HCT116 (cell line): ENCODE measurements at regions not wholly inside any gene's neighbourhood (a gene's known extent, or its start where the extent isn't known, plus 50 kb on each side); places are given as distances from the start of the nearest gene placed in this dataset.

ENCODE experiments used
- ATAC-seq: fragments of 200-7000 bp; cut with Tn5 transposase; 2 replicates; pipeline ENCODE4 v1.9.1; 2020; ENCODE audit warnings: mild to moderate bottlenecking, moderate library complexity
- BruUV-seq: library from RNA; stranded (reverse); fragments of 400-500 nt; replicated peaks from 2 replicates; lab custom pipeline; 2021; lab: Mats Ljungman, UMichigan
- CTCF ChIA-PET: fragments of 300-600 bp; sonication (Branson Sonifier 250); formaldehyde crosslinking; loops from one replicate; lab custom pipeline; 2021; ENCODE audit warnings: antibody characterized with exemption; lab: Charles Lee
- POLR2A ChIA-PET: fragments of 300-600, 350-600 bp; sonication (Branson Sonifier 250); formaldehyde crosslinking; loops from one replicate; lab custom pipeline; 2021; ENCODE audit warnings: antibody characterized with exemption; lab: Charles Lee
- RAD21 ChIA-PET, 2 experiments: fragments of 300-600 bp; sonication (Branson Sonifier 250); formaldehyde crosslinking; loops; one replicate each; lab custom pipeline; 2023; ENCODE audit warnings: low total read pairs in 2 of 2; ENCODE audit not compliant: uncharacterized antibody in 2 of 2, unreplicated experiment in 2 of 2, low non-redundant PET in 1 of 2; lab: Charles Lee
- DNase-seq: peaks from one replicate; pipeline ENCODE4 v3.0.0-alpha.2; 2010; ENCODE audit warnings: low read depth, low spot score
- H2AFZ ChIP-seq: fragments of 200-600 bp; shearing (Covaris generic), sonication (generic); 2 replicates; pipeline ENCODE4 v1.6.1; 2017; ENCODE audit warnings: low read depth, mixed run types, mixed read lengths, antibody characterized with exemption, low read length; ENCODE audit not compliant: poor library complexity, severe bottlenecking
- H3K27ac ChIP-seq: 2 replicates; pipeline ENCODE4 v1.5.1; 2012; ENCODE audit warnings: low read depth, low read length
- H3K27me3 ChIP-seq: fragments of 200-600 bp; sonication (generic); 2 replicates; pipeline ENCODE4 v1.6.1; 2016; ENCODE audit warnings: mixed run types, low read length, mixed read lengths; ENCODE audit not compliant: insufficient read depth
- H3K36me3 ChIP-seq, 2 experiments: fragments of 200-500 bp in 1 of 2; fragments of 200-600 bp in 1 of 2; sonication (Bioruptor generic) in 1 of 2; sonication (generic) in 1 of 2; 2 replicates each; pipeline versions ENCODE4 v1.5.1 to v1.6.1; 2014 to 2016; ENCODE audit warnings: low read length in 2 of 2, inconsistent platforms in 1 of 2, mixed read lengths in 1 of 2, mixed run types in 1 of 2; ENCODE audit not compliant: insufficient read depth in 2 of 2, control insufficient read depth in 1 of 2
- H3K4me1 ChIP-seq, 2 experiments: fragments of 200-600 bp in 1 of 2; sonication (generic) in 1 of 2; 2 replicates each; pipeline versions ENCODE4 v1.5.1 to v1.6.1; 2012 to 2017; ENCODE audit warnings: low read length in 2 of 2, inconsistent platforms in 1 of 2, mild to moderate bottlenecking in 1 of 2, mixed read lengths in 1 of 2, mixed run types in 1 of 2, moderate library complexity in 1 of 2; ENCODE audit not compliant: insufficient read depth in 2 of 2, control insufficient read depth in 1 of 2
- H3K4me2 ChIP-seq: fragments of 200-600 bp; sonication (generic); 2 replicates; pipeline ENCODE4 v1.6.1; 2017; ENCODE audit warnings: mixed run types, low read length, mixed read lengths
- H3K4me3 ChIP-seq, 2 experiments: fragments of 200-600 bp in 1 of 2; sonication (generic) in 1 of 2; replicated peaks in 1 of 2; 2 replicates each; pipeline ENCODE4 v1.5.1; 2011 to 2016; ENCODE audit warnings: low read length in 2 of 2, control low read depth in 1 of 2, low read depth in 1 of 2, mild to moderate bottlenecking in 1 of 2, mixed read lengths in 1 of 2, mixed run types in 1 of 2
- H3K79me2 ChIP-seq: fragments of 200-600 bp; sonication (generic); 2 replicates; pipeline ENCODE4 v1.6.1; 2017; ENCODE audit warnings: mild to moderate bottlenecking, mixed run types, low read length, moderate library complexity, mixed read lengths; ENCODE audit not compliant: insufficient read depth
- H3K9ac ChIP-seq: fragments of 200-600 bp; sonication (generic); 2 replicates; pipeline ENCODE4 v1.6.1; 2016; ENCODE audit warnings: low read length, mixed read lengths
- H3K9me2 ChIP-seq: fragments of 200-600 bp; sonication (generic), shearing (Covaris generic); 2 replicates; pipeline ENCODE4 v1.6.1; 2017; ENCODE audit warnings: mixed run types, mild to moderate bottlenecking, moderate library complexity; ENCODE audit not compliant: insufficient read depth
- H3K9me3 ChIP-seq, 2 experiments: fragments of 200-500 bp in 1 of 2; fragments of 200-600 bp in 1 of 2; sonication (Bioruptor generic) in 1 of 2; sonication (generic) in 1 of 2; 2 replicates each; pipeline ENCODE4 v1.6.1; 2014 to 2017; ENCODE audit warnings: low read length in 2 of 2, mixed read lengths in 2 of 2, inconsistent platforms in 1 of 2, low read depth in 1 of 2, mild to moderate bottlenecking in 1 of 2, mixed run types in 1 of 2, moderate library complexity in 1 of 2; ENCODE audit not compliant: control insufficient read depth in 1 of 2, insufficient read depth in 1 of 2
- H4K20me1 ChIP-seq: fragments of 200-600 bp; sonication (generic), shearing (Covaris generic); 2 replicates; pipeline ENCODE4 v1.6.1; 2017; ENCODE audit warnings: mixed run types, mild to moderate bottlenecking, moderate library complexity; ENCODE audit not compliant: insufficient read depth
- CBX3 ChIP-seq: IDR thresholded peaks from 2 replicates; pipeline ENCODE4 v1.6.1; 2012; ENCODE audit warnings: low read depth
- ELF1 ChIP-seq: IDR thresholded peaks from 2 replicates; pipeline ENCODE4 v1.6.1; 2012; ENCODE audit warnings: low read depth, borderline replicate concordance
- JUND ChIP-seq: IDR thresholded peaks from 2 replicates; pipeline ENCODE4 v1.6.1; 2012
- POLR2A ChIP-seq: IDR thresholded peaks from 2 replicates; pipeline ENCODE4 v1.7.0; 2011; ENCODE audit warnings: borderline replicate concordance; ENCODE audit not compliant: insufficient read depth, insufficient read length; ENCODE audit errors: extremely low read depth
- SIN3A ChIP-seq: IDR thresholded peaks from 2 replicates; pipeline ENCODE4 v1.6.1; 2012; ENCODE audit warnings: low read depth
- SP1 ChIP-seq: IDR thresholded peaks from 2 replicates; pipeline ENCODE4 v1.6.1; 2012; ENCODE audit warnings: low read depth
- SRF ChIP-seq: IDR thresholded peaks from 2 replicates; pipeline ENCODE4 v1.6.1; 2012; ENCODE audit warnings: low read depth
- TCF7L2 ChIP-seq: IDR thresholded peaks from 2 replicates; pipeline ENCODE4 v1.7.0; 2011; ENCODE audit warnings: borderline replicate concordance, inconsistent platforms; ENCODE audit not compliant: insufficient read depth, insufficient read length; ENCODE audit errors: extremely low read depth
- YY1 ChIP-seq: IDR thresholded peaks from 2 replicates; pipeline ENCODE4 v1.6.1; 2011; ENCODE audit warnings: low read length, low read depth, moderate library complexity, mild to moderate bottlenecking; ENCODE audit not compliant: insufficient replicate concordance; ENCODE audit errors: extremely low read depth
- ZFX ChIP-seq: fragments of 450-650 bp; IDR thresholded peaks from 2 replicates; pipeline ENCODE4 v1.6.1; 2017
- ZNF274 ChIP-seq: fragments of 200-500 bp; sonication (Bioruptor generic); IDR thresholded peaks from 2 replicates; pipeline ENCODE4 v1.6.1; 2014; ENCODE audit warnings: mild to moderate bottlenecking, low read depth, low read length, inconsistent platforms
- intact Hi-C: fragments of 100-400 bp; cut with micrococcal nuclease; formaldehyde crosslinking; loops from 2 replicates; pipeline ENCODE4 v1.10.0; 2022
- TF ChIP-seq, protein P1 (sequence below), 3 experiments: fragments of 200-600 bp in 1 of 3; sonication (generic) in 1 of 3; IDR thresholded peaks in 2 of 3; conservative IDR thresholded peaks in 1 of 3; 2 replicates each; pipeline ENCODE4 v1.5.1; 2012 to 2017; ENCODE audit warnings: low read depth in 2 of 3, low read length in 2 of 3, antibody characterized with exemption in 1 of 3, borderline replicate concordance in 1 of 3, control low read depth in 1 of 3, mild to moderate bottlenecking in 1 of 3, mixed read lengths in 1 of 3, mixed run types in 1 of 3, moderate library complexity in 1 of 3; ENCODE audit not compliant: insufficient read depth in 1 of 3
- TF ChIP-seq, protein P2 (sequence below): IDR thresholded peaks from 2 replicates; pipeline ENCODE4 v1.6.1; 2012; ENCODE audit warnings: low read depth
- TF ChIP-seq, protein P3 (sequence below): IDR thresholded peaks from 2 replicates; pipeline ENCODE4 v1.6.1; 2011; ENCODE audit warnings: mild to moderate bottlenecking, low read length, moderate library complexity; ENCODE audit not compliant: insufficient replicate concordance; ENCODE audit errors: extremely low read depth

DNA sequence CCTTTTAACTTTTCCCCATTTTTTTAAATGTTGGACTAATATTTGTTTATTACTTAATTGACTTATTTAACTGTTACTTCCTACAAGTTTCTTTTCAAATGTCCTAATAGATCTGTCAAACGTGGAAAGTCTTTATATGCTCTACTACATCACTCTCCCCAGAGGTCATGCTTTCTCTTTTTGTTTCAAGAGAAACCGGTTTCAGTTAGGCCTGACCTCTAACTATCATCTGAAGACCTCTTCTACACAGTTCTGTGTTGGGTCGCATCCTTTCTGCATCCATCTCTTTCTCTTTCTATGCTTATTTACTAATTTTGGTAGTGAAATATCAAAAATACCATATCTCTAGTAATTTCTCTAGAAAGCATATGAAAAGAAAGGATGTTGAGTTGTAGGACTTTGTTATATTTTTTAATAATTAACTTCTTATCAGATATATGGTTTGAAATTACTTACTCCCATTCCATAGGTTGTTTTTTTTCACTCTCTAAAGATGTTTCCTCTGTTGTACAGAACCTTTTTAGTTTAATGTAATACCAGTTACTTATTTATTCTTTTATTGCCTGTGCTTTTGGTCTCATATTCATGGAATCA lies 781.2 kb upstream of the ARPP21 start:
- Histone ChIP-seq H3K79me2 (no peaks in the 10 kb centered on the region), H3K27ac (no peak overlapping the region), H3K36me3 (no peaks in the 10 kb centered on the region), H3K9ac (no peak overlapping the region), H4K20me1 (no peaks in the 10 kb centered on the region), H3K4me2 (no peak overlapping the region), H3K9me3 (peaks cover 0 to 20% of the 10 kb centered on the region in 2 experiments; a peak in 3 of 4 replicates), H3K4me1 (no peaks in the 10 kb centered on the region), H3K27me3 (no peaks in the 10 kb centered on the region), H3K4me3 (no peak overlapping the region), H3K9me2 (no peaks in the 10 kb centered on the region), H2AFZ (no peak overlapping the region)
- intact Hi-C loops = no loop called here
- DNase-seq (no peak), ATAC-seq (no peak)
- TF ChIP-seq SRF = no peak
- no peak for TF ChIP-seq ZFX
- TF ChIP-seq, protein P1, sequence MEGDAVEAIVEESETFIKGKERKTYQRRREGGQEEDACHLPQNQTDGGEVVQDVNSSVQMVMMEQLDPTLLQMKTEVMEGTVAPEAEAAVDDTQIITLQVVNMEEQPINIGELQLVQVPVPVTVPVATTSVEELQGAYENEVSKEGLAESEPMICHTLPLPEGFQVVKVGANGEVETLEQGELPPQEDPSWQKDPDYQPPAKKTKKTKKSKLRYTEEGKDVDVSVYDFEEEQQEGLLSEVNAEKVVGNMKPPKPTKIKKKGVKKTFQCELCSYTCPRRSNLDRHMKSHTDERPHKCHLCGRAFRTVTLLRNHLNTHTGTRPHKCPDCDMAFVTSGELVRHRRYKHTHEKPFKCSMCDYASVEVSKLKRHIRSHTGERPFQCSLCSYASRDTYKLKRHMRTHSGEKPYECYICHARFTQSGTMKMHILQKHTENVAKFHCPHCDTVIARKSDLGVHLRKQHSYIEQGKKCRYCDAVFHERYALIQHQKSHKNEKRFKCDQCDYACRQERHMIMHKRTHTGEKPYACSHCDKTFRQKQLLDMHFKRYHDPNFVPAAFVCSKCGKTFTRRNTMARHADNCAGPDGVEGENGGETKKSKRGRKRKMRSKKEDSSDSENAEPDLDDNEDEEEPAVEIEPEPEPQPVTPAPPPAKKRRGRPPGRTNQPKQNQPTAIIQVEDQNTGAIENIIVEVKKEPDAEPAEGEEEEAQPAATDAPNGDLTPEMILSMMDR (IDR thresholded peaks at IDR 0.05 in 2 of 3, conservative IDR thresholded peaks at IDR 0.05 in 1 of 3; ENCODE audit: borderline replicate concordance in 1 of 3, insufficient read depth in 1 of 3, low read depth in 2 of 3, low read length in 2 of 3) = no peak
- no peak for TF ChIP-seq JUND
- no peak for TF ChIP-seq ELF1
- TF ChIP-seq CBX3 = no peak
- no peak for TF ChIP-seq ZNF274
- no peak for TF ChIP-seq YY1
- no TSS peak for BruUV-seq
- ChIA-PET CTCF (no interaction called here), POLR2A (no interaction called here), RAD21 (no interaction called here)

DNA sequence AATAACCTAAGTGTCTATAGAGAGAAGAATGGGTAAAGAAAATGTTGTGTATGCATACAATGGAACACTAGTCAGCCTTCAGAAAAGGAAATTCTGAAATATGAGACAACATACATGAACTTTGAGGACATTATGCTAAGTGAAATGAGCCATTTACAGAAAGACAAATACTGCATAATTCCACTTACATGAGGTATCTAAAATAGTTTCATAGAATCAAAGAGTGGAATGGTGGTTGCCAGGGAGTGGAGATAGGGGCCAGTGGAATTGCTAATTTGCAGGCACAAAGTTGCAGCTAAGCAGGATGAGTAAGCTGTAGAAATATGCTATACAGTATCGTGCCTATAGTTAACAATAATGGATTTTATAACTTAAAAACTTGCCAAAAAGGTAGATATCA lies 779.6 kb upstream of the ARPP21 start:
- Histone ChIP-seq H4K20me1 (no peaks in the 10 kb centered on the region), H2AFZ (no peak overlapping the region), H3K4me1 (no peaks in the 10 kb centered on the region), H3K4me3 (no peak overlapping the region), H3K9ac (no peak overlapping the region), H3K4me2 (no peak overlapping the region), H3K79me2 (no peaks in the 10 kb centered on the region), H3K9me3 (peaks cover 0 to 20% of the 10 kb centered on the region in 2 experiments; a peak in 3 of 4 replicates), H3K27ac (no peak overlapping the region), H3K36me3 (no peaks in the 10 kb centered on the region), H3K9me2 (no peaks in the 10 kb centered on the region), H3K27me3 (no peaks in the 10 kb centered on the region)
- ChIA-PET POLR2A (no interaction called here), RAD21 (no interaction called here), CTCF (no interaction called here)
- no peak for ATAC-seq
- BruUV-seq = no TSS peak
- no peak for DNase-seq
- intact Hi-C loops = no loop called here
- TF ChIP-seq TCF7L2 = no peak
- TF ChIP-seq SP1 = no peak
- TF ChIP-seq POLR2A = no peak
- TF ChIP-seq SIN3A = no peak
- TF ChIP-seq, protein P2, sequence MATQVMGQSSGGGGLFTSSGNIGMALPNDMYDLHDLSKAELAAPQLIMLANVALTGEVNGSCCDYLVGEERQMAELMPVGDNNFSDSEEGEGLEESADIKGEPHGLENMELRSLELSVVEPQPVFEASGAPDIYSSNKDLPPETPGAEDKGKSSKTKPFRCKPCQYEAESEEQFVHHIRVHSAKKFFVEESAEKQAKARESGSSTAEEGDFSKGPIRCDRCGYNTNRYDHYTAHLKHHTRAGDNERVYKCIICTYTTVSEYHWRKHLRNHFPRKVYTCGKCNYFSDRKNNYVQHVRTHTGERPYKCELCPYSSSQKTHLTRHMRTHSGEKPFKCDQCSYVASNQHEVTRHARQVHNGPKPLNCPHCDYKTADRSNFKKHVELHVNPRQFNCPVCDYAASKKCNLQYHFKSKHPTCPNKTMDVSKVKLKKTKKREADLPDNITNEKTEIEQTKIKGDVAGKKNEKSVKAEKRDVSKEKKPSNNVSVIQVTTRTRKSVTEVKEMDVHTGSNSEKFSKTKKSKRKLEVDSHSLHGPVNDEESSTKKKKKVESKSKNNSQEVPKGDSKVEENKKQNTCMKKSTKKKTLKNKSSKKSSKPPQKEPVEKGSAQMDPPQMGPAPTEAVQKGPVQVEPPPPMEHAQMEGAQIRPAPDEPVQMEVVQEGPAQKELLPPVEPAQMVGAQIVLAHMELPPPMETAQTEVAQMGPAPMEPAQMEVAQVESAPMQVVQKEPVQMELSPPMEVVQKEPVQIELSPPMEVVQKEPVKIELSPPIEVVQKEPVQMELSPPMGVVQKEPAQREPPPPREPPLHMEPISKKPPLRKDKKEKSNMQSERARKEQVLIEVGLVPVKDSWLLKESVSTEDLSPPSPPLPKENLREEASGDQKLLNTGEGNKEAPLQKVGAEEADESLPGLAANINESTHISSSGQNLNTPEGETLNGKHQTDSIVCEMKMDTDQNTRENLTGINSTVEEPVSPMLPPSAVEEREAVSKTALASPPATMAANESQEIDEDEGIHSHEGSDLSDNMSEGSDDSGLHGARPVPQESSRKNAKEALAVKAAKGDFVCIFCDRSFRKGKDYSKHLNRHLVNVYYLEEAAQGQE = no peak
- TF ChIP-seq SRF = no peak
- TF ChIP-seq, protein P3, sequence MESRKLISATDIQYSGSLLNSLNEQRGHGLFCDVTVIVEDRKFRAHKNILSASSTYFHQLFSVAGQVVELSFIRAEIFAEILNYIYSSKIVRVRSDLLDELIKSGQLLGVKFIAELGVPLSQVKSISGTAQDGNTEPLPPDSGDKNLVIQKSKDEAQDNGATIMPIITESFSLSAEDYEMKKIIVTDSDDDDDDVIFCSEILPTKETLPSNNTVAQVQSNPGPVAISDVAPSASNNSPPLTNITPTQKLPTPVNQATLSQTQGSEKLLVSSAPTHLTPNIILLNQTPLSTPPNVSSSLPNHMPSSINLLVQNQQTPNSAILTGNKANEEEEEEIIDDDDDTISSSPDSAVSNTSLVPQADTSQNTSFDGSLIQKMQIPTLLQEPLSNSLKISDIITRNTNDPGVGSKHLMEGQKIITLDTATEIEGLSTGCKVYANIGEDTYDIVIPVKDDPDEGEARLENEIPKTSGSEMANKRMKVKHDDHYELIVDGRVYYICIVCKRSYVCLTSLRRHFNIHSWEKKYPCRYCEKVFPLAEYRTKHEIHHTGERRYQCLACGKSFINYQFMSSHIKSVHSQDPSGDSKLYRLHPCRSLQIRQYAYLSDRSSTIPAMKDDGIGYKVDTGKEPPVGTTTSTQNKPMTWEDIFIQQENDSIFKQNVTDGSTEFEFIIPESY = no peak
